NCI-H748 treated with DMSO at 0.1 percent for 48 hours (cell line): ENCODE measurements at regions not wholly inside any gene's neighbourhood (a gene's known extent, or its start where the extent isn't known, plus 50 kb on each side); places are given as distances from the start of the nearest gene placed in this dataset.
A peak's percentile ranks its signal among the peaks of the same experiment; 100 is the strongest.

Experiments used
- DNase-seq: peaks from one replicate; lab custom pipeline; 2025; lab: John Stamatoyannopoulos, UW

GRCh38 chr3:31349001-31349748, 183.6 kb upstream of the STT3B start:
- no peak for DNase-seq

- no peak for DNase-seq
Measured at GRCh38 chr3:31350307-31350706, 182.4 kb upstream of the STT3B start.

GRCh38 chr3:31352331-31352730, 180.4 kb upstream of the STT3B start:
- DNase-seq: no peak

- no peak for DNase-seq
Measured at GRCh38 chr3:31353166-31353565, 179.6 kb upstream of the STT3B start.

GRCh38 chr3:31354373-31354772, 178.4 kb upstream of the STT3B start:
- no peak for DNase-seq

GRCh38 chr3:31355807-31356206, 176.9 kb upstream of the STT3B start:
- DNase-seq: no peak

GRCh38 chr3:31356941-31357340, 175.8 kb upstream of the STT3B start:
- no peak for DNase-seq

GRCh38 chr3:31357451-31357850, 175.3 kb upstream of the STT3B start:
- no peak for DNase-seq

GRCh38 chr3:31358473-31359070, 174.2 kb upstream of the STT3B start:
- no peak for DNase-seq

- no peak for DNase-seq
Measured at GRCh38 chr3:31361371-31362273, 171.1 kb upstream of the STT3B start.

- DNase-seq: no peak
Measured at GRCh38 chr3:31364188-31364587, 168.5 kb upstream of the STT3B start.

- no peak for DNase-seq
Measured at GRCh38 chr3:31364711-31365110, 168.0 kb upstream of the STT3B start.

- DNase-seq: no peak
Measured at GRCh38 chr3:31367518-31367917, 165.2 kb upstream of the STT3B start.

GRCh38 chr3:31369637-31370379, 162.9 kb upstream of the STT3B start:
- no peak for DNase-seq

GRCh38 chr3:31370380-31370666, 162.4 kb upstream of the STT3B start:
- DNase-seq: no peak

- DNase-seq: no peak
Measured at GRCh38 chr3:31370681-31371080, 162.0 kb upstream of the STT3B start.

GRCh38 chr3:31371484-31372177, 161.1 kb upstream of the STT3B start:
- DNase-seq: no peak

- DNase-seq: peak; percentile 28
Measured at GRCh38 chr3:31373681-31374080, 159.0 kb upstream of the STT3B start.

- no peak for DNase-seq
Measured at GRCh38 chr3:31377045-31377642, 155.6 kb upstream of the STT3B start.

GRCh38 chr3:31378231-31378630, 154.5 kb upstream of the STT3B start:
- DNase-seq: no peak

- DNase-seq: no peak
Measured at GRCh38 chr3:31379598-31379997, 153.1 kb upstream of the STT3B start.
